Hepatocyte (in vitro differentiated cells): ENCODE measurements at regions not wholly inside any gene's neighbourhood (a gene's known extent, or its start where the extent isn't known, plus 50 kb on each side); places are given as distances from the start of the nearest gene placed in this dataset.
"Not testable (repeated sequence)": the region's sequence is repeated elsewhere in the genome, so short reads cannot be mapped to it uniquely, and the experiment has no call there.

Experiments
- DNase-seq: peaks from one replicate; pipeline ENCODE4 v3.0.0-alpha.2; 2016; ENCODE audit warnings: low spot score
- H2AFZ ChIP-seq: fragments of 200-600 bp; sonication (generic); 2 replicates; pipeline ENCODE4 v1.6.0; 2016; ENCODE audit warnings: antibody characterized with exemption, mild to moderate bottlenecking
- H3K27ac ChIP-seq: fragments of 200-600 bp; sonication (generic); 2 replicates; pipeline ENCODE4 v1.5.1; 2016; ENCODE audit warnings: mild to moderate bottlenecking
- H3K27me3 ChIP-seq: fragments of 200-600 bp; sonication (generic); 2 replicates; pipeline ENCODE4 v1.6.1; 2016
- H3K36me3 ChIP-seq: fragments of 200-600 bp; sonication (generic); replicated peaks from 2 replicates; pipeline ENCODE4 v1.5.1; 2016; ENCODE audit warnings: low read depth; ENCODE audit not compliant: insufficient read depth
- H3K4me1 ChIP-seq: fragments of 200-600 bp; sonication (generic); 2 replicates; pipeline ENCODE4 v1.5.1; 2016; ENCODE audit warnings: mild to moderate bottlenecking, moderate library complexity; ENCODE audit not compliant: insufficient read depth
- H3K4me2 ChIP-seq: fragments of 200-600 bp; sonication (generic); 2 replicates; pipeline ENCODE4 v1.6.0; 2016
- H3K4me3 ChIP-seq: fragments of 200-600 bp; sonication (generic); 2 replicates; pipeline ENCODE4 v1.5.1; 2016; ENCODE audit warnings: mild to moderate bottlenecking
- H3K79me2 ChIP-seq: fragments of 200-600 bp; sonication (generic); 2 replicates; pipeline ENCODE4 v1.6.0; 2017; ENCODE audit warnings: mild to moderate bottlenecking
- H3K9me2 ChIP-seq: fragments of 200-600 bp; sonication (generic); replicated peaks from 2 replicates; pipeline ENCODE4 v1.6.0; 2017; ENCODE audit warnings: mild to moderate bottlenecking; ENCODE audit not compliant: insufficient read depth
- H3K9me3 ChIP-seq: fragments of 200-600 bp; sonication (generic); 2 replicates; pipeline ENCODE4 v1.5.1; 2016; ENCODE audit warnings: low read depth, mild to moderate bottlenecking
- H4K20me1 ChIP-seq: fragments of 200-600 bp; sonication (generic); 2 replicates; pipeline ENCODE4 v1.6.0; 2016; ENCODE audit warnings: mild to moderate bottlenecking; ENCODE audit not compliant: insufficient read depth, poor library complexity, severe bottlenecking
- EZH2 ChIP-seq: fragments of 200-600 bp; sonication (generic); IDR thresholded peaks from 2 replicates; pipeline ENCODE4 v1.6.1; 2016; ENCODE audit warnings: antibody characterized with exemption, mild to moderate bottlenecking, borderline replicate concordance
- EZH2phosphoT487 ChIP-seq: fragments of 200-600 bp; sonication (generic); IDR thresholded peaks from one replicate; pipeline ENCODE4 v1.6.1; 2018; ENCODE audit warnings: antibody characterized with exemption, mild to moderate bottlenecking, low read depth, moderate library complexity; ENCODE audit not compliant: unreplicated experiment, severe bottlenecking
- WGBS: methylation state at CpG from one replicate; pipeline ENCODE4 v1.1.6; 2016; ENCODE audit warnings: low lambda C conversion rate; ENCODE audit errors: missing lambda C conversion rate; 5-methylcytosine and 5-hydroxymethylcytosine counted together
- TF ChIP-seq, protein P1 (sequence below): fragments of 200-600 bp; sonication (generic); IDR thresholded peaks from 2 replicates; pipeline ENCODE4 v1.5.1; 2016; ENCODE audit warnings: antibody characterized with exemption, mild to moderate bottlenecking; ENCODE audit not compliant: poor library complexity

DNA sequence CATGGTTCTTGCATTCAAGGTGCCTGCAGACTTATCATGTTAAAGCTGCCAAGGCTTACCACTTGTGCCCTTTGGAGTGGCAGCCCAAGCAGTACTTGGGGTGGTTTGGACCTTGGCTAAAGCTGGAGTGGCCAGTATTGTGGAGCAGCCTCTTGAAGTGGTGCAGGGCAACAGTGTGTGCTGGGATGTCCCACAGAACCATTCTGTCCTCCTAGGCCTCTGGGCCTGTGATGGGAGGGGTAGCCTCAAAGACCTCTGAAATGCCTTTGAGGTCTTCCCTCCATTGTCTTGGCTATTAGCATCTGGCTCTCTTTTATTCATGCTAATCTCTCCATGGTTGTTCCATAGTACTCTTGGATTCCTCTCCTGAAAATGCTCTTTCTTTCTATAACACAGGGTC lies 78.2 kb upstream of the SLC24A4 start:
- H3K27me3 ChIP-seq: no peaks in the 10 kb centered on the region
- TF ChIP-seq, protein P1, sequence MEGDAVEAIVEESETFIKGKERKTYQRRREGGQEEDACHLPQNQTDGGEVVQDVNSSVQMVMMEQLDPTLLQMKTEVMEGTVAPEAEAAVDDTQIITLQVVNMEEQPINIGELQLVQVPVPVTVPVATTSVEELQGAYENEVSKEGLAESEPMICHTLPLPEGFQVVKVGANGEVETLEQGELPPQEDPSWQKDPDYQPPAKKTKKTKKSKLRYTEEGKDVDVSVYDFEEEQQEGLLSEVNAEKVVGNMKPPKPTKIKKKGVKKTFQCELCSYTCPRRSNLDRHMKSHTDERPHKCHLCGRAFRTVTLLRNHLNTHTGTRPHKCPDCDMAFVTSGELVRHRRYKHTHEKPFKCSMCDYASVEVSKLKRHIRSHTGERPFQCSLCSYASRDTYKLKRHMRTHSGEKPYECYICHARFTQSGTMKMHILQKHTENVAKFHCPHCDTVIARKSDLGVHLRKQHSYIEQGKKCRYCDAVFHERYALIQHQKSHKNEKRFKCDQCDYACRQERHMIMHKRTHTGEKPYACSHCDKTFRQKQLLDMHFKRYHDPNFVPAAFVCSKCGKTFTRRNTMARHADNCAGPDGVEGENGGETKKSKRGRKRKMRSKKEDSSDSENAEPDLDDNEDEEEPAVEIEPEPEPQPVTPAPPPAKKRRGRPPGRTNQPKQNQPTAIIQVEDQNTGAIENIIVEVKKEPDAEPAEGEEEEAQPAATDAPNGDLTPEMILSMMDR: no peak
- TF ChIP-seq EZH2 (no peak), EZH2phosphoT487 (no peak)
- H2AFZ ChIP-seq: no peak overlapping the region
- no peak overlapping the region for H3K4me2 ChIP-seq
- no peaks in the 10 kb centered on the region for H3K4me1 ChIP-seq
- no peaks in the 10 kb centered on the region for H4K20me1 ChIP-seq
- H3K27ac ChIP-seq: no peak overlapping the region
- H3K79me2 ChIP-seq: no peaks in the 10 kb centered on the region
- no peaks in the 10 kb centered on the region for H3K36me3 ChIP-seq
- H3K9me3 ChIP-seq: no peaks in the 10 kb centered on the region
- H3K4me3 ChIP-seq: no peak overlapping the region
- no peaks in the 10 kb centered on the region for H3K9me2 ChIP-seq
- no peak for DNase-seq

DNA sequence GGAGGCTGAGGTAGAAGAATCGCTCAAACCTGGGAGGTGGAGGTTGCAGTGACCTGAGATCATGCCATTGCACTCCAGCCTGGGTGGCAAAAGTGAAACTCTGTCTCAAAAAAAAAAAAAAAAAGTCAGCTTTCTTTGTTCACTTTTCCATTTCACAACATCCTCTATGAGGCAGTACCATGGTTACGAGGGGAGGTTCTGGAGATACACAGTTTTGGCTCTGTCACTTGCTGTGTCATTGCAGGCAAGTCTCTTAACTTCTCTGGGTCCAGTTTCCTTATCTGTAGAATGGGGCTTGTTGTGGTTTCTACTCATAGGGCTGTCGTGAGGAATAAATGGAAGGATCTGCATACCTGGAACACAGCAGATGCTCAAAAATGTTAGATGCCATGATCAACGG lies 75.6 kb upstream of the SLC24A4 start:
- DNase-seq: no peak
- no peaks in the 10 kb centered on the region for H4K20me1 ChIP-seq
- no peaks in the 10 kb centered on the region for H3K4me1 ChIP-seq
- WGBS: 91% methylated on average over 4 of the region's 4 CpGs
- peaks cover 4% of the 10 kb centered on the region for H3K27me3 ChIP-seq
- H2AFZ ChIP-seq: no peak overlapping the region
- no peak overlapping the region for H3K4me2 ChIP-seq
- no peaks in the 10 kb centered on the region for H3K9me2 ChIP-seq
- TF ChIP-seq EZH2 (no peak), EZH2phosphoT487 (no peak)
- TF ChIP-seq, protein P1: no peak
- H3K4me3 ChIP-seq: no peak overlapping the region
- no peaks in the 10 kb centered on the region for H3K79me2 ChIP-seq
- H3K27ac ChIP-seq: no peak overlapping the region
- H3K9me3 ChIP-seq: no peaks in the 10 kb centered on the region
- H3K36me3 ChIP-seq: no peaks in the 10 kb centered on the region

GRCh38 chr14:92247947-92248346 lies 75.0 kb upstream of the SLC24A4 start:
- no peaks in the 10 kb centered on the region for H3K36me3 ChIP-seq
- no peak overlapping the region for H3K4me3 ChIP-seq
- peaks cover 8% of the 10 kb centered on the region for H3K27me3 ChIP-seq
- no peak overlapping the region for H2AFZ ChIP-seq
- TF ChIP-seq EZH2phosphoT487 (no peak), EZH2 (no peak)
- TF ChIP-seq, protein P1: no peak
- H3K9me2 ChIP-seq: no peaks in the 10 kb centered on the region
- WGBS: 78% methylated on average over 9 of the region's 9 CpGs
- DNase-seq: no peak
- no peak overlapping the region for H3K27ac ChIP-seq
- H4K20me1 ChIP-seq: no peaks in the 10 kb centered on the region
- H3K4me2 ChIP-seq: no peak overlapping the region
- H3K9me3 ChIP-seq: no peaks in the 10 kb centered on the region
- no peaks in the 10 kb centered on the region for H3K4me1 ChIP-seq
- no peaks in the 10 kb centered on the region for H3K79me2 ChIP-seq

GRCh38 chr14:92248696-92249095 lies 74.3 kb upstream of the SLC24A4 start:
- Histone ChIP-seq H3K27me3 (peaks cover 15% of the 10 kb centered on the region), H3K9me3 (no peaks in the 10 kb centered on the region), H2AFZ (no peak overlapping the region), H3K79me2 (no peaks in the 10 kb centered on the region), H3K4me3 (no peak overlapping the region), H4K20me1 (no peaks in the 10 kb centered on the region), H3K4me1 (no peaks in the 10 kb centered on the region), H3K36me3 (no peaks in the 10 kb centered on the region), H3K27ac (no peak overlapping the region), H3K4me2 (no peak overlapping the region), H3K9me2 (no peaks in the 10 kb centered on the region)
- DNase-seq: no peak
- WGBS: 78% methylated on average over 3 of the region's 3 CpGs
- no peak for TF ChIP-seq EZH2phosphoT487
- no peak for TF ChIP-seq EZH2
- TF ChIP-seq, protein P1: no peak

DNA sequence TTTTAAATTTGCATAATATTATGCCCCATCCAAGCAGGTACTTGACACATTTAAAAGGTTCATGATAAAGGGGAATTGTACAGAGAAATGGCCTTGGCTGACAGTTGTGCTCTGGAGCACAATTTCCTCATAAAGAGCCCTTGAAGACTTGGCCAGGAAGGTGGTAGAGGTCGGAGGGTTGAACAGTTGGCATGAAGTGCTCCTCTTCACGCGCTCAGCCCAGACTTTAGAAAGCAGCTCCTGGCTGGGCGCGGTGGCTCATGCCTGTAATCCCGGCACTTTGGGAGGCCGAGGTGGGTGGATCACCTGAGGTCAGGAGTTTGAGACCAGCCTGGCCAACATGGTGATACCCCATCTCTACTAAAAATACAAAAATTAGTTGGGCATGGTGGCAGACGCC lies 72.6 kb upstream of the SLC24A4 start:
- H3K4me3 ChIP-seq: not testable (repeated sequence)
- 81% methylated on average over 8 of the region's 8 CpGs for WGBS

More for the DNA sequence above, 72.6 kb upstream of the SLC24A4 start:
- not testable (repeated sequence) for H2AFZ ChIP-seq, H3K4me2 ChIP-seq, H3K9me2 ChIP-seq, H3K4me1 ChIP-seq, H3K27ac ChIP-seq, H3K36me3 ChIP-seq, DNase-seq, H3K79me2 ChIP-seq, H3K9me3 ChIP-seq, H4K20me1 ChIP-seq
- H3K27me3 ChIP-seq: peaks cover 30% of the 10 kb centered on the region
